SH-SY5Y (cell line): ENCODE measurements at regions not wholly inside any gene's neighbourhood (a gene's known extent, or its start where the extent isn't known, plus 50 kb on each side); places are given as distances from the start of the nearest gene placed in this dataset.

Experiments used
- GATA2 ChIP-seq: IDR thresholded peaks from 2 replicates; pipeline ENCODE4 v1.6.1; 2011; ENCODE audit warnings: mild to moderate bottlenecking, low read depth, low read length
- GATA3 ChIP-seq: IDR thresholded peaks from 2 replicates; pipeline ENCODE4 v1.6.1; 2011; ENCODE audit warnings: low read depth, mild to moderate bottlenecking, low read length, moderate library complexity

DNA sequence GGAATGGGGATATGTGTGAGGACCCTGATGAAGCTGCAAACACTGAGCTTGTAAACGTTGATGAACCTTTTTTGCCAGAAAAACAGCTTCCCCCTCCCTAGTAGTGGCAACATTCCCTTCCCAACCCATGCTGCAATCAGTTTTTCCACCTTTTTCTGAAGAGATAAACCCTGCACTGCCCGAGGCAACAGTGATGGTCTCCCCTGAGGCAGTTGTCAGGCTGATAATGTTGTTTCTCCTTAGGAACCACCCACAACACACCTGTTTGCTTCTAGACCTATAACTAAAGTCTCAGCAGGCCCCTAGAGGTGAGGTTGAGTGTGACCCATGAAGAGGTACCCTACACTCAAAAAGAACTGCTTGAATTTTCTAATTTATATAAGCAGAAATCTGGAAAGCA lies 922.4 kb upstream of the ADGRL4 start:
- TF ChIP-seq GATA2 (no peak), GATA3 (no peak)

GRCh38 chr1:79920960-79921669 lies 914.6 kb upstream of the ADGRL4 start:
- TF ChIP-seq GATA2 (no peak), GATA3 (no peak)

DNA sequence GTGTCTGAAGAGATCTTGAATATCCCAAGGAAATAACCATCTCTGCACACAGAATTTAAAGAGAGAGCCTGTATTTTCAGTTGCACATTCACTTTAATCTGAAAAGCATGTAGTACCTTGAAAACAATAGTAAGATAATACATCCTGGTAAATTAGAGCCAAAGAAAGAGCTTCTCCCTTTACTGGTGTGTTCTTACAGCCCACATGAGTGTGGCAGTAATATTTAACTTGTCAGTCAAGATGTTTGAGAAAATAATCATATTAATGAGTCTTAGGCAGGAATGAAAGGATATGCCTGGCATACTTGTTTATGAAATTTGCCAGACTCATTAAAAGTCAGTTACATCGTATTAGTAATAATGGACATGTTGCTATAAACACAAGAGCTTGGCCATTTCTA lies 908.4 kb upstream of the ADGRL4 start:
- TF ChIP-seq GATA2 (no peak), GATA3 (no peak)

GRCh38 chr1:79912813-79913212 lies 906.3 kb upstream of the ADGRL4 start:
- TF ChIP-seq GATA3 (no peak), GATA2 (no peak)

DNA sequence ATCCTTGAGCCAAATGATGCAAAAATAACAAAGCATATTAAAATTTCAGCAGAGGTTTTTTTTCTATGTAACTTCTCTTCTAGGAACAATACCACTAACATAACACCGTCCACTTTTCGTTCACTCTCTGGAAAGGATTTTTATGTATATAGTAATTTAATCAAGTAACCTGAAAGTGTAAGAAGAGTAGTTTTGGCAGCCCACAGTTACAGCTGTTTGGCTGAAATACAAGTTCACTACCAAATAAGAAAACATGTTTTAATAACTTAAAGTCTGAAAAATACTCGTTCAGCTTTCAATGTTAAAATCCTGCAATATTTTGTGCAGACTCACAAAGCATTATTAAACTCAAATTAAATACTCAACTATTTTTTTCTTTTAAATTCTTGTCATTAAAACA lies 896.8 kb upstream of the ADGRL4 start:
- no peak for TF ChIP-seq GATA3
- no peak for TF ChIP-seq GATA2

GRCh38 chr1:79902418-79902817 lies 895.9 kb upstream of the ADGRL4 start:
- TF ChIP-seq GATA2 (no peak), GATA3 (no peak)

DNA sequence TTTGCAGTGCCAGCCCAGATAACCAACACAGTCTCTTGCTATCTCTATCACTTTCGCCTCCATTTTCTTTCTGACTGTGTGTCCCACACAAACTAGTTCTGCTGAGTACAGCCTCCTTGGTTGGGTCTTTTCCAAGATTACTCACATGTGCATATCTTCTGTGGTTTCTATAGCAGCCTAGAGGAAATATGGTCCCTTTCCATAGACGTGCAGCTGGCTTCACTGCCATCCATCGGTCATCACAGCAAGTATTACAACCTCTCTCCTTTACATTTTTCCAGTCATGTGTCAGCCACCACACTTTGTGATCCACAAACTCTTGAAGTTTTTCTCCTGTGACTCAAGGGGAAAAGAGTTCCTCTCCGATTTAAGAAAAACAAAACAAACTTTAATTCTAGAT lies 893.4 kb upstream of the ADGRL4 start:
- TF ChIP-seq GATA2 (no peak), GATA3 (no peak)

DNA sequence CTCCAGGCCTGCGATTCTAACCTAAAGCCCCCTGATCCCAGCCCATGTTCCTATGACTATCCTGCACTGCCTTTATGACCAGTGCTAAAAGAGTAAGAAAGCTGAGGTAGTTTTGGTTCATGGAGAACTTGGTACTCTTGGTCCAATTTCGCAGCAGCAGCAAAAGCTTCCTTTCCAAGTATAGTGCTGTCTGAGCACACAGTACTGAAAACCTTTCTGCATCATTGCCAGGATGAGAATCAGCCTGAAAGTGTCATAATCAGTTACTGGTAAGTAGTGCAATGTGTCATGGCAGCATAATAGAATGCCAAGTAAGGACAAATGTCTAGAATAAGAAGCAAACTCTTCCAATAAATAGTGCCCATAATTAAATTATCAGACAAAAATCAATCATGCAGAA lies 889.6 kb upstream of the ADGRL4 start:
- TF ChIP-seq GATA3 (no peak), GATA2 (no peak)

DNA sequence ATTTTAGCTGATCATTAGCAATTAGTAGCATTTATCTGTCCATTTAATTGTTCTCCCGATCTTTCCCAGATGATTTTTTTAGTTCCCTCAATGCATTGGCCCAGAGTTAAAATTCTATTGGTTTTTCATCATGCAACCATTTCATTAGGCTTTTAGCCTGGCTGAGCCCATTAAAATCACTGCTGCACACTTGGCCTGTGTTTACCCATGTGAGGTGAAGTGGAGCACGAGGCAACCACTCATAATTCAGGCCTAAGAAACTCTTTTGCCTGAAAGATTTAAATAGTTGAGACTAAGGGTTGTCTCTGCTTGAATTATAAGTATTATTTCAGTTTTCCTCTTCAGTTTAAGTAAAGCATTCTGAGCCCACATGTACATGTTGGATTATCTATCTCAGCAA lies 889.0 kb upstream of the ADGRL4 start:
- TF ChIP-seq GATA2 (no peak), GATA3 (no peak)

DNA sequence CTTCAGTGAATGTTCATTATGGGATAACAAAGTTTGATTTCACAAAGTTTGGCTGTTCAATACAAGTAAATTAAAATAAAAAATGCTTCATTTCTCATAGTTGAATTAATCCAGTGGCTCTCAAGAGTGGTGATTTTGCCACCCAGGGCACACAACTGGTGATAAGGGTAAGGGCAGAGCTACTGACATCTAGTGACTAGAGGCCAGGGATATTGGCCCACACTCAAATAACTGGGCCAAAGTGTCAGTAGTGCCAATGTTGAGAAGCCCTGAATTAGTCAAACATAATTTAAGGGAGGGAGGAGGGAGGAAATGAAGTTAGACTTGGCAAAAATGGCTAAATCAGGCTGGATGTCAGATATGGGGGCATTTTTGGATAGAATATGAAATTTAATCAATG lies 880.5 kb upstream of the ADGRL4 start:
- TF ChIP-seq GATA2 (no peak), GATA3 (no peak)

DNA sequence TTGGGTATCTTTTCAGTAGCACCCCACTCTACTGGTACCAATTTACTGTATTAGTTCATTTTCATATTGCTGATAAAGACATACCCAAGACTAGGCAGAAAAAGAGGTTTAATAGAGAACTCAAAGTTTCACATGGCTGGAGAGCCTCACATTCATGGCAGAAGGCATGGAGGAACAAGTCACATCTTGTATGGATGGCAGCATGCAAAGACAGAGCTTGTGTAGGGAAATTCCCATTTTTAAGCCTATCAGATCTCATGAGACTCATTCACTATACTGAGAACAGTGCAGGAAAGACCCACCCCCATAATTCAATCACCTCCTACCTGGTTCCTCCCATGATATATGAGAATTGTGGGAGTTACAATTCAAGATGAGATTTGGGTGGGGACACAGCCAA lies 878.6 kb upstream of the ADGRL4 start:
- TF ChIP-seq GATA3 (no peak), GATA2 (no peak)

- no peak for TF ChIP-seq GATA3
- no peak for TF ChIP-seq GATA2
Observed at GRCh38 chr1:79877086-79877485, 870.6 kb upstream of the ADGRL4 start.

GRCh38 chr1:79875187-79875586 lies 868.7 kb upstream of the ADGRL4 start:
- TF ChIP-seq GATA2 (no peak), GATA3 (no peak)

DNA sequence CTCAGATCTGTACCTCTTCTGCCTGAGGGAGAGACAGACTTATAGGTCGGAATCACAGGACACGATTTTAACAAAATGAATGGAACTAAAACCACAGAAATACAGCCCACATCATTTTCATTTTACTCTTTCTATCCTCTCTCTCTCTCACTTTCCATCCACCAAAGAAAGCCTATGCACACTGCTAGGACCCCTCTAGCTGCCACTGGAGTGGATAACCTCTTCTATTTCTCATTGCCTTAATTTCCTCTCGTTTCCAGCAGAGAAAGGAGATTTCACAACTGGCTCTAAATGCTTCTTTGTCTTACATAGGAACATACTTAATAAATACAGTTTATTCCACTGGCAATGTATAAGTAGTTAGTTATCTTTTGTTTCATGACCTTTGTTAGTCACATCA lies 867.8 kb upstream of the ADGRL4 start:
- no peak for TF ChIP-seq GATA3
- no peak for TF ChIP-seq GATA2

GRCh38 chr1:79859212-79859948 lies 852.9 kb upstream of the ADGRL4 start:
- TF ChIP-seq GATA2 (no peak), GATA3 (no peak)
